ENCODE measurements at regions not wholly inside any gene's neighbourhood (a gene's known extent, or its start where the extent isn't known, plus 50 kb on each side); places are given as distances from the start of the nearest gene placed in this dataset.

- no peak for DNase-seq
These were observed 85.8 kb upstream of the WSCD2 start for GRCh38 chr12:108043286-108043685.

- DNase-seq: peak; percentile 48
These were observed 85.1 kb upstream of the WSCD2 start for GRCh38 chr12:108043750-108044533.

GRCh38 chr12:108046135-108046534 is 83.0 kb upstream of the WSCD2 start:
- no peak for DNase-seq

GRCh38 chr12:108046650-108047049 is 82.4 kb upstream of the WSCD2 start:
- DNase-seq: no peak

- DNase-seq: no peak
These were observed 82.0 kb upstream of the WSCD2 start for GRCh38 chr12:108047071-108047550.

GRCh38 chr12:108048686-108049085 is 80.4 kb upstream of the WSCD2 start:
- DNase-seq: no peak

- no peak for DNase-seq
These were observed 78.4 kb upstream of the WSCD2 start for GRCh38 chr12:108050696-108051095.

GRCh38 chr12:108052260-108052659 is 76.8 kb upstream of the WSCD2 start:
- no peak for DNase-seq

- DNase-seq: no peak
These were observed 75.6 kb upstream of the WSCD2 start for GRCh38 chr12:108053512-108053911.

- no peak for DNase-seq
These were observed 74.6 kb upstream of the WSCD2 start for GRCh38 chr12:108054496-108054895.

- DNase-seq: no peak
These were observed 73.9 kb upstream of the WSCD2 start for GRCh38 chr12:108055141-108055540.

- DNase-seq: no peak
These were observed 69.0 kb upstream of the WSCD2 start for GRCh38 chr12:108060067-108060466.

- no peak for DNase-seq
These were observed 68.2 kb upstream of the WSCD2 start for GRCh38 chr12:108060903-108061302.

GRCh38 chr12:108063192-108063591 is 65.9 kb upstream of the WSCD2 start:
- no peak for DNase-seq

GRCh38 chr12:108065069-108065468 is 64.0 kb upstream of the WSCD2 start:
- DNase-seq: no peak

GRCh38 chr12:108066583-108067577 is 62.2 kb upstream of the WSCD2 start:
- DNase-seq: no peak

- no peak for DNase-seq
These were observed 59.4 kb upstream of the WSCD2 start for GRCh38 chr12:108069651-108070165.

- no peak for DNase-seq
These were observed 53.5 kb upstream of the WSCD2 start for GRCh38 chr12:108075561-108075960.

- DNase-seq: no peak
These were observed 52.5 kb upstream of the WSCD2 start for GRCh38 chr12:108076556-108076955.

- DNase-seq: no peak
These were observed 50.7 kb upstream of the WSCD2 start for GRCh38 chr12:108078428-108078827.
